ENCODE measurements at regions not wholly inside any gene's neighbourhood (a gene's known extent, or its start where the extent isn't known, plus 50 kb on each side); places are given as distances from the start of the nearest gene placed in this dataset.

DNA sequence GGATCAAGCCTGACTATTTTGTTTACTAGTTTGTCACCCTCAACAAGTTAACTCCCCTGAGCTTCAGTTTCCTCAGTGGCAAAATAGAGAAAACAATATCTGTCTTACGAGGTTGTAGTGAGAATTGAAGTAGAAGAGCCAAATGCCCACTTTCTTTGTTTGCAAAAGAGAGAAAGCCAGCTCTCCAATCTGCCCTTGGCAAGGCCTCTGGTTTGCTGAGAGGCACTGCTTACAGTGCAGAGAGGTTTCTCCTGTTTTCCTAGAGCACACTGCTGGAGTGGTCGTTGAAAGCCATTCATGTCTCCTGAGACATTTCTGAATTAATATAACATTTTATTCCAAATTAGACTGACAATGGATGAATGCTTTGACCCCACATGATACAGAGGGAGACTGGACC lies 260.5 kb upstream of the IGF1R start:
- TF ChIP-seq EZH2 (IDR thresholded peaks at IDR 0.05; ENCODE audit: borderline replicate concordance, insufficient read depth, low read depth, low read length, poor library complexity, severe bottlenecking), result no peak
- TF ChIP-seq, protein P1, sequence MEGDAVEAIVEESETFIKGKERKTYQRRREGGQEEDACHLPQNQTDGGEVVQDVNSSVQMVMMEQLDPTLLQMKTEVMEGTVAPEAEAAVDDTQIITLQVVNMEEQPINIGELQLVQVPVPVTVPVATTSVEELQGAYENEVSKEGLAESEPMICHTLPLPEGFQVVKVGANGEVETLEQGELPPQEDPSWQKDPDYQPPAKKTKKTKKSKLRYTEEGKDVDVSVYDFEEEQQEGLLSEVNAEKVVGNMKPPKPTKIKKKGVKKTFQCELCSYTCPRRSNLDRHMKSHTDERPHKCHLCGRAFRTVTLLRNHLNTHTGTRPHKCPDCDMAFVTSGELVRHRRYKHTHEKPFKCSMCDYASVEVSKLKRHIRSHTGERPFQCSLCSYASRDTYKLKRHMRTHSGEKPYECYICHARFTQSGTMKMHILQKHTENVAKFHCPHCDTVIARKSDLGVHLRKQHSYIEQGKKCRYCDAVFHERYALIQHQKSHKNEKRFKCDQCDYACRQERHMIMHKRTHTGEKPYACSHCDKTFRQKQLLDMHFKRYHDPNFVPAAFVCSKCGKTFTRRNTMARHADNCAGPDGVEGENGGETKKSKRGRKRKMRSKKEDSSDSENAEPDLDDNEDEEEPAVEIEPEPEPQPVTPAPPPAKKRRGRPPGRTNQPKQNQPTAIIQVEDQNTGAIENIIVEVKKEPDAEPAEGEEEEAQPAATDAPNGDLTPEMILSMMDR (IDR thresholded peaks at IDR 0.05), result no peak
- ChIA-PET POLR2A (no interaction called here), CTCF (no interaction called here)
- Histone ChIP-seq H4K20me1 (ENCODE audit: control insufficient read depth, insufficient read depth, low read length, poor library complexity, severe bottlenecking) (no peaks in the 10 kb centered on the region), H2AFZ (ENCODE audit: insufficient read depth, low read depth, low read length, poor library complexity, severe bottlenecking) (no peak overlapping the region), H3K9me3 (ENCODE audit: control extremely low read depth in 1 of 3, control insufficient read depth in 2 of 3, insufficient read depth in 1 of 3, low read length in 2 of 3) (peaks cover 0 to 4% (median 0%) of the 10 kb centered on the region in 3 donors), H3K27me3 (replicated peaks in 1 of 4; ENCODE audit: control extremely low read depth in 1 of 4, control insufficient read depth in 3 of 4, insufficient read depth in 4 of 4, low read length in 3 of 4) (no peaks in the 10 kb centered on the region), H3K27ac (ENCODE audit: low read length in 2 of 2) (no peak overlapping the region), H3K4me2 (replicated peaks; ENCODE audit: low read depth, low read length, poor library complexity, severe bottlenecking) (no peak overlapping the region), H3K79me2 (ENCODE audit: control insufficient read depth, insufficient read depth, low read length) (no peaks in the 10 kb centered on the region), H3K36me3 (replicated peaks in 1 of 2; ENCODE audit: control extremely low read depth in 1 of 2, control insufficient read depth in 1 of 2, extremely low read depth in 1 of 2, insufficient read depth in 2 of 2, low read length in 1 of 2) (no peaks in the 10 kb centered on the region), H3K4me1 (ENCODE audit: control insufficient read depth in 2 of 2, insufficient read depth in 2 of 2, low read length in 2 of 2) (no peaks in the 10 kb centered on the region), H3K4me3 (ENCODE audit: control extremely low read depth in 1 of 5, extremely low read depth in 1 of 5, insufficient read depth in 1 of 5, low read depth in 2 of 5, low read length in 4 of 5) (no peak overlapping the region), H3K9ac (ENCODE audit: low read length) (no peak overlapping the region)
- Mint-ChIP-seq H3K4me1 (no peaks in the 10 kb centered on the region), H3K4me3 (no peak overlapping the region), H3K9me3 (ENCODE audit: insufficient read depth) (no peaks in the 10 kb centered on the region), H3K27me3 (peaks cover 15% of the 10 kb centered on the region), H3K27ac (no peak overlapping the region)
- intact Hi-C loops (cut with micrococcal nuclease), result no loop called here
- ATAC-seq (ENCODE audit: low read depth), result no peak
- 83% methylated on average over 1 of the region's 2 CpGs for WGBS (ENCODE audit: insufficient coverage)
- no peak for DNase-seq

- no peak overlapping the region for H3K27ac Mint-ChIP-seq
- Histone ChIP-seq H3K4me3 (ENCODE audit: control extremely low read depth in 1 of 5, extremely low read depth in 1 of 5, insufficient read depth in 1 of 5, low read depth in 2 of 5, low read length in 4 of 5) (no peak overlapping the region), H3K9me3 (ENCODE audit: control extremely low read depth in 1 of 3, control insufficient read depth in 2 of 3, insufficient read depth in 1 of 3, low read length in 2 of 3) (peaks cover 0 to 4% (median 0%) of the 10 kb centered on the region in 3 donors), H3K79me2 (ENCODE audit: control insufficient read depth, insufficient read depth, low read length) (no peaks in the 10 kb centered on the region), H2AFZ (ENCODE audit: insufficient read depth, low read depth, low read length, poor library complexity, severe bottlenecking) (no peak overlapping the region), H3K36me3 (replicated peaks in 1 of 2; ENCODE audit: control extremely low read depth in 1 of 2, control insufficient read depth in 1 of 2, extremely low read depth in 1 of 2, insufficient read depth in 2 of 2, low read length in 1 of 2) (no peaks in the 10 kb centered on the region), H3K4me2 (replicated peaks; ENCODE audit: low read depth, low read length, poor library complexity, severe bottlenecking) (no peak overlapping the region), H3K9ac (ENCODE audit: low read length) (no peak overlapping the region), H3K4me1 (ENCODE audit: control insufficient read depth in 2 of 2, insufficient read depth in 2 of 2, low read length in 2 of 2) (no peaks in the 10 kb centered on the region), H4K20me1 (ENCODE audit: control insufficient read depth, insufficient read depth, low read length, poor library complexity, severe bottlenecking) (no peaks in the 10 kb centered on the region), H3K27me3 (replicated peaks in 1 of 4; ENCODE audit: control extremely low read depth in 1 of 4, control insufficient read depth in 3 of 4, insufficient read depth in 4 of 4, low read length in 3 of 4) (no peaks in the 10 kb centered on the region), H3K27ac (ENCODE audit: low read length in 2 of 2) (no peak overlapping the region)
- DNase-seq (no peak), ATAC-seq (ENCODE audit: low read depth) (no peak)
- no peak overlapping the region for H3K4me3 Mint-ChIP-seq
- no peaks in the 10 kb centered on the region for H3K9me3 Mint-ChIP-seq (ENCODE audit: insufficient read depth)
- H3K4me1 Mint-ChIP-seq, result no peaks in the 10 kb centered on the region
- intact Hi-C loops (cut with micrococcal nuclease), result no loop called here
- WGBS (ENCODE audit: insufficient coverage), result 80% methylated on average over 2 of the region's 7 CpGs
- TF ChIP-seq, protein P1 (IDR thresholded peaks at IDR 0.05), result no peak
- no peak for TF ChIP-seq EZH2 (IDR thresholded peaks at IDR 0.05; ENCODE audit: borderline replicate concordance, insufficient read depth, low read depth, low read length, poor library complexity, severe bottlenecking)
- POLR2A ChIA-PET, result no interaction called here
- peaks cover 4% of the 10 kb centered on the region for H3K27me3 Mint-ChIP-seq
- CTCF ChIA-PET, result no interaction called here
Observed at GRCh38 chr15:98390946-98391530, 257.3 kb upstream of the IGF1R start.
